H1 (cell line): ENCODE measurements at regions not wholly inside any gene's neighbourhood (a gene's known extent, or its start where the extent isn't known, plus 50 kb on each side); places are given as distances from the start of the nearest gene placed in this dataset.

Experiments
- CTCF ChIA-PET: fragments of 300-600 bp; sonication (Branson Sonifier 250); formaldehyde crosslinking; loops from one replicate; lab custom pipeline; 2021; ENCODE audit not compliant: partially characterized antibody; lab: Charles Lee
- POLR2A ChIA-PET: fragments of 300-600 bp; sonication (Branson Sonifier 250); formaldehyde crosslinking; loops from one replicate; lab custom pipeline; 2021; ENCODE audit warnings: inconsistent platforms; ENCODE audit not compliant: partially characterized antibody; lab: Charles Lee
- DNase-seq, 2 experiments: peaks; one replicate each; pipeline versions ENCODE4 v3.0.0 to v3.0.0-alpha.2; 2010 to 2022; ENCODE audit warnings: low spot score in 2 of 2, low read depth in 1 of 2, mixed read lengths in 1 of 2
- FAIRE-seq: peaks from 2 replicates; lab custom pipeline; 2011; peaks lifted over from hg19 to GRCh38; lab: Jason Lieb, UNC
- H2AFZ ChIP-seq: 2 replicates; pipeline ENCODE4 v1.8.1; 2012; ENCODE audit warnings: low read length, inconsistent platforms
- H2AK5ac ChIP-seq: 2 replicates; pipeline ENCODE4 v1.6.1; 2013; ENCODE audit warnings: low read depth, low read length
- H2BK120ac ChIP-seq: replicated peaks from 2 replicates; pipeline ENCODE3; 2013; ENCODE audit warnings: low read depth, low read length, inconsistent platforms
- H2BK12ac ChIP-seq: 2 replicates; pipeline ENCODE4 v1.6.1; 2013; ENCODE audit warnings: low read depth, low read length
- H2BK15ac ChIP-seq: 2 replicates; pipeline ENCODE4 v1.6.1; 2013; ENCODE audit warnings: low read length
- H2BK20ac ChIP-seq: 2 replicates; pipeline ENCODE4 v1.6.1; 2013; ENCODE audit warnings: low read length
- H2BK5ac ChIP-seq: 2 replicates; pipeline ENCODE4 v1.6.1; 2013; ENCODE audit warnings: low read depth, low read length
- H3K14ac ChIP-seq: 2 replicates; pipeline ENCODE4 v1.6.1; 2013; ENCODE audit warnings: inconsistent platforms; ENCODE audit not compliant: insufficient read length
- H3K18ac ChIP-seq: 2 replicates; pipeline ENCODE4 v1.6.1; 2013; ENCODE audit warnings: low read length; ENCODE audit errors: extremely low read depth
- H3K23ac ChIP-seq: 2 replicates; pipeline ENCODE4 v1.6.1; 2013; ENCODE audit warnings: inconsistent platforms; ENCODE audit not compliant: insufficient read length
- H3K23me2 ChIP-seq: 2 replicates; pipeline ENCODE4 v1.6.1; 2013; ENCODE audit warnings: low read depth, low read length
- H3K27ac ChIP-seq: 2 replicates; pipeline ENCODE4 v1.6.1; 2011; ENCODE audit warnings: low read depth, low read length, inconsistent platforms
- H3K27me3 ChIP-seq, 4 experiments: replicated peaks in 1 of 4; 1 replicate in 1 of 4; 2 replicates in 3 of 4; pipeline versions ENCODE4 v1.6.1 to v1.8.1; 2011 to 2013; ENCODE audit warnings: low read length in 3 of 4, mild to moderate bottlenecking in 3 of 4, inconsistent platforms in 2 of 4, mixed read lengths in 2 of 4, moderate library complexity in 1 of 4; ENCODE audit not compliant: control insufficient read depth in 3 of 4, insufficient read depth in 3 of 4; ENCODE audit errors: extremely low read depth in 1 of 4
- H3K36me3 ChIP-seq, 4 experiments: 2 replicates each; pipeline versions ENCODE4 v1.6.1 to v1.8.1; 2011 to 2013; ENCODE audit warnings: mild to moderate bottlenecking in 4 of 4, low read length in 3 of 4, moderate library complexity in 2 of 4, control low read depth in 1 of 4, inconsistent platforms in 1 of 4; ENCODE audit not compliant: insufficient read depth in 4 of 4, control insufficient read depth in 2 of 4
- H3K4ac ChIP-seq: replicated peaks from 2 replicates; pipeline ENCODE3; 2013; ENCODE audit warnings: low read length, low read depth, mixed read lengths, inconsistent platforms; ENCODE audit not compliant: insufficient read length
- H3K4me1 ChIP-seq, 4 experiments: replicated peaks in 1 of 4; 1 replicate in 1 of 4; 2 replicates in 3 of 4; pipeline versions ENCODE4 v1.6.1 to v1.8.1; 2011 to 2013; ENCODE audit warnings: low read length in 3 of 4, inconsistent platforms in 2 of 4, mixed read lengths in 1 of 4; ENCODE audit not compliant: insufficient read depth in 4 of 4, control insufficient read depth in 3 of 4
- H3K4me2 ChIP-seq, 2 experiments: 2 replicates each; pipeline versions ENCODE4 v1.6.1 to v1.8.1; 2011 to 2013; ENCODE audit warnings: low read depth in 2 of 2, low read length in 2 of 2, control low read depth in 1 of 2, inconsistent platforms in 1 of 2, mild to moderate bottlenecking in 1 of 2; ENCODE audit not compliant: insufficient read depth in 1 of 2
- H3K4me3 ChIP-seq, 4 experiments: fragments of 200-600, 300-600 bp in 1 of 4; sonication (generic), shearing (Covaris generic), sonication (Bioruptor Twin) in 1 of 4; 2 replicates each; pipeline versions ENCODE4 v1.5.1 to v1.8.1; 2011 to 2016; ENCODE audit warnings: low read length in 4 of 4, low read depth in 3 of 4, control low read depth in 2 of 4, inconsistent platforms in 2 of 4, mild to moderate bottlenecking in 2 of 4, mixed read lengths in 1 of 4, moderate library complexity in 1 of 4; ENCODE audit not compliant: insufficient read depth in 2 of 4; ENCODE audit errors: extremely low read depth in 1 of 4
- H3K56ac ChIP-seq: replicated peaks from 2 replicates; pipeline ENCODE3; 2013; ENCODE audit warnings: low read depth, mild to moderate bottlenecking, mixed read lengths, low read length, inconsistent platforms; ENCODE audit not compliant: insufficient read length
- H3K79me1 ChIP-seq: 2 replicates; pipeline ENCODE4 v1.6.1; 2013; ENCODE audit warnings: low read depth, low read length, control low read depth
- H3K79me2 ChIP-seq, 2 experiments: 2 replicates each; pipeline versions ENCODE4 v1.6.1 to v1.8.1; 2012 to 2013; ENCODE audit warnings: low read length in 2 of 2, mild to moderate bottlenecking in 2 of 2, inconsistent platforms in 1 of 2; ENCODE audit not compliant: insufficient read depth in 2 of 2, control insufficient read depth in 1 of 2
- H3K9ac ChIP-seq, 4 experiments: replicated peaks in 1 of 4; 1 replicate in 1 of 4; 2 replicates in 3 of 4; pipeline versions ENCODE4 v1.6.1 to v1.8.1; 2011 to 2013; ENCODE audit warnings: low read depth in 3 of 4, low read length in 3 of 4, control low read depth in 2 of 4, mild to moderate bottlenecking in 2 of 4, moderate library complexity in 2 of 4, inconsistent platforms in 1 of 4; ENCODE audit errors: extremely low read depth in 1 of 4
- H3K9me3 ChIP-seq, 2 experiments: 2 replicates each; pipeline versions ENCODE4 v1.6.1 to v1.8.1; 2012 to 2013; ENCODE audit warnings: mild to moderate bottlenecking in 2 of 2, moderate library complexity in 2 of 2, control low read depth in 1 of 2, inconsistent platforms in 1 of 2, low read depth in 1 of 2, low read length in 1 of 2, mixed read lengths in 1 of 2; ENCODE audit not compliant: insufficient read depth in 2 of 2
- H4K20me1 ChIP-seq, 2 experiments: replicated peaks in 1 of 2; 2 replicates each; pipeline versions ENCODE3 to v1.8.1; 2011 to 2013; ENCODE audit warnings: inconsistent platforms in 2 of 2, low read length in 2 of 2, mild to moderate bottlenecking in 1 of 2; ENCODE audit not compliant: insufficient read depth in 2 of 2, control insufficient read depth in 1 of 2
- H4K5ac ChIP-seq: 2 replicates; pipeline ENCODE4 v1.6.1; 2013; ENCODE audit warnings: low read length, low read depth, mixed read lengths, inconsistent platforms; ENCODE audit not compliant: insufficient read length
- H4K8ac ChIP-seq: 2 replicates; pipeline ENCODE4 v1.8.0; 2013; ENCODE audit warnings: mild to moderate bottlenecking, moderate library complexity, low read length, inconsistent platforms; ENCODE audit not compliant: insufficient read depth; ENCODE audit errors: extremely low read depth
- H4K91ac ChIP-seq: replicated peaks from 2 replicates; pipeline ENCODE3; 2013; ENCODE audit warnings: low read length, mixed read lengths, inconsistent platforms; ENCODE audit not compliant: insufficient read length
- BACH1 ChIP-seq: IDR thresholded peaks from 2 replicates; pipeline ENCODE4 v1.6.1; 2012; ENCODE audit warnings: low read length, improper control_type of control experiment
- HDAC6 ChIP-seq: IDR thresholded peaks from one replicate; pipeline ENCODE4 v1.7.1; 2012; ENCODE audit warnings: low read depth, mild to moderate bottlenecking, inconsistent platforms, low read length, moderate library complexity
- SIRT6 ChIP-seq: IDR thresholded peaks from one replicate; pipeline ENCODE4 v1.7.1; 2012; ENCODE audit warnings: low read length, inconsistent platforms
- TAF7 ChIP-seq: optimal IDR thresholded peaks from 2 replicates; pipeline ENCODE3; 2011; ENCODE audit warnings: low read depth, mild to moderate bottlenecking, inconsistent platforms, low read length, moderate library complexity, borderline replicate concordance
- WGBS, 2 experiments: shearing (Covaris generic) in 1 of 2; methylation state at CpG; one replicate each; pipeline versions ENCODE4 v1.1.6 to v1.1.7; 2013 to 2015; ENCODE audit warnings: low lambda C conversion rate in 2 of 2, mixed read lengths in 2 of 2, inconsistent platforms in 1 of 2, low coverage in 1 of 2, missing lambda C conversion rate in 1 of 2; ENCODE audit not compliant: insufficient replicate concordance in 2 of 2, insufficient coverage in 1 of 2, insufficient read length in 1 of 2; ENCODE audit errors: extremely low coverage in 1 of 2, missing lambda C conversion rate in 1 of 2; 5-methylcytosine and 5-hydroxymethylcytosine counted together
- TF ChIP-seq, protein P1 (sequence below): IDR thresholded peaks from 2 replicates; pipeline ENCODE4 v1.6.1; 2012; ENCODE audit warnings: inconsistent platforms

DNA sequence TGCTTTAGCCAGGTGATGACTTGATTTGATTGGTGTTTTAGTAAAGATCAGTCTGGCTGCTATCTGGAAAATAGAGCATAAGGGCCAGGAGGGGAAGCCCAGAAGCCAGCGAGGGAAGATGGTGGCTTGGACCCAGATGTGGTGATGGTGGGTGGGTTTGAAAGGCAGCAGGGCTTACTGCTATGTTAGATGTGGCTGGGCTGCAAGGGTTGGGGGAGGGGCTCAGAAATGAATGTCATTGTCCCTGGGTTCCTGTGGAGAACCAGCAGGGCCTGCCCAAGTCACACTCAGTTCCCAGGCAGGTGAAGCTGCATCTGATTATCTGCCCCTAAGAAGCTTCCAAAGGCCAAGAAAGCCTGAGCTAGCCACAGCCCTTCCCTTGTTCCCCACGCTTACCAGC is 71.7 kb upstream of the BRD7 start:
- no peak overlapping the region for H3K14ac ChIP-seq
- no peak overlapping the region for H2BK120ac ChIP-seq
- peaks cover 3 to 7% (median 4%) of the 10 kb centered on the region in 4 experiments; a peak in 4 of 7 replicates for H3K4me1 ChIP-seq
- H3K23me2 ChIP-seq = no peaks in the 10 kb centered on the region
- no peak for FAIRE-seq
- H3K4ac ChIP-seq = no peak overlapping the region
- 62% methylated on average over 2 of the region's 2 CpGs; no CpG with 5 or more reads in 1 of the 2 experiments for WGBS, 2 experiments
- H3K56ac ChIP-seq = no peak overlapping the region
- H2AK5ac ChIP-seq = no peak overlapping the region
- H4K8ac ChIP-seq = no peak overlapping the region; the same call in 1 of the 2 replicates
- no peak overlapping the region for H3K9ac ChIP-seq
- H2BK20ac ChIP-seq = no peak overlapping the region
- H4K5ac ChIP-seq = no peak overlapping the region
- H4K91ac ChIP-seq = no peak overlapping the region
- H3K79me2 ChIP-seq = no peaks in the 10 kb centered on the region
- H2BK15ac ChIP-seq = no peak overlapping the region
- no peak for DNase-seq
- CTCF ChIA-PET = no interaction called here
- H3K4me3 ChIP-seq = no peak overlapping the region
- no peaks in the 10 kb centered on the region for H4K20me1 ChIP-seq
- H3K79me1 ChIP-seq = peaks cover 2% of the 10 kb centered on the region; the same call in 1 of the 2 replicates
- H2BK12ac ChIP-seq = no peak overlapping the region
- peaks cover 0 to 3% (median under 1%) of the 10 kb centered on the region in 4 experiments; a peak in 1 of 7 replicates for H3K27me3 ChIP-seq
- H3K4me2 ChIP-seq = no peak overlapping the region
- POLR2A ChIA-PET = no interaction called here
- H3K23ac ChIP-seq = no peak overlapping the region
- no peaks in the 10 kb centered on the region; a peak in 1 of 8 replicates for H3K36me3 ChIP-seq
- no peak overlapping the region for H2AFZ ChIP-seq
- H3K27ac ChIP-seq = no peak overlapping the region
- peaks cover 0 to 10% of the 10 kb centered on the region in 2 experiments; a peak in 2 of 4 replicates for H3K9me3 ChIP-seq
- no peak overlapping the region for H2BK5ac ChIP-seq
- no peak overlapping the region for H3K18ac ChIP-seq
- TF ChIP-seq, protein P1, sequence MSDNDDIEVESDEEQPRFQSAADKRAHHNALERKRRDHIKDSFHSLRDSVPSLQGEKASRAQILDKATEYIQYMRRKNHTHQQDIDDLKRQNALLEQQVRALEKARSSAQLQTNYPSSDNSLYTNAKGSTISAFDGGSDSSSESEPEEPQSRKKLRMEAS = no peak
- TF ChIP-seq TAF7 (no peak), HDAC6 (no peak), BACH1 (no peak), SIRT6 (no peak)
